B cell (primary cell): ENCODE measurements at regions not wholly inside any gene's neighbourhood (a gene's known extent, or its start where the extent isn't known, plus 50 kb on each side); places are given as distances from the start of the nearest gene placed in this dataset.
"Not testable (repeated sequence)": the region's sequence is repeated elsewhere in the genome, so short reads cannot be mapped to it uniquely, and the experiment has no call there.

ENCODE experiments used
- CTCF ChIP-seq: fragments of 200-600 bp; IDR thresholded peaks from one replicate; pipeline ENCODE4 v1.8.0; 2022; ENCODE audit warnings: antibody characterized with exemption, mild to moderate bottlenecking
- EZH2 ChIP-seq: IDR thresholded peaks from 2 replicates; pipeline ENCODE4 v1.6.1; 2012; ENCODE audit warnings: borderline replicate concordance, low read depth, mild to moderate bottlenecking, moderate library complexity, low read length; ENCODE audit not compliant: insufficient read depth, poor library complexity, severe bottlenecking

DNA sequence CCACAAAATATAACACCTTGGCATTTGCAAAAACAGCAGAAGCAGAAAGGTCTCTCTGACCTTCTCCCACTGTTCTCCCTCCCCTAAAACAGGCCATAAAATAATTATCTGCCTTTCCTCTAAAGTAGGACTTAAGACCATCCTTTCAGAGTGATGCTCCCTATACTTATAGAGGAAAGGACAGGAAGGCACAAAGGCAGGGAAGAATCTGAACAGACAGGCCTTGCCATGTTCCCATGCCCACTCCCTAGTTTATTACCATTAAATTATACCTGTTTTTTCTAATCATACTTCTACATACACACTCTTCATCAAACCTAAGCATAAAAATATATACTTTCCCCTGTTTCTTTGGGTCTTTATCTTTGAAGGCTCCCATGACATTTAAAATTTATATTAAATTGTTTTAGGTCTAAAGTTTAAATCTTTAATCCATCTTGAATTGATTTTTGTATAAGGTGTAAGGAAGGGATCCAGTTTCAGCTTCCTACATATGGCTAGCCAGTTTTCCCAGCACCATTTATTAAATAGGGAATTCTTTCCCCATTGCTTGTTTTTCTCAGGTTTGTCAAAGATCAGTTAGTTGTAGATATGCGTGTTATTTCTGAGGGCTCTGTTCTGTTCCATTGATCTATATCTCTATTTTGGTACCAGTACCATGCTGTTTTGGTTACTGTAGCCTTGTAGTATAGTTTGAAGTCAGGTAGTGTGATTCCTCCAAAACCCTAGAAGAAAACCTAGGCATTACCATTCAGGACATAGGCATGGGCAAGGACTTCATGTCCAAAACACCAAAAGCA lies 755.8 kb upstream of the ADGRB3 start:
- TF ChIP-seq CTCF, EZH2: not testable (repeated sequence)
